ENCODE measurements at regions not wholly inside any gene's neighbourhood (a gene's known extent, or its start where the extent isn't known, plus 50 kb on each side); places are given as distances from the start of the nearest gene placed in this dataset.

GRCh38 chr12:39047539-39048262 is 142.3 kb upstream of the CPNE8 start:
- DNase-seq: no peak

GRCh38 chr12:39044754-39045153 is 139.4 kb upstream of the CPNE8 start:
- no peak for DNase-seq

GRCh38 chr12:39043424-39043822 is 138.0 kb upstream of the CPNE8 start:
- DNase-seq: no peak

GRCh38 chr12:39040275-39040674 is 134.9 kb upstream of the CPNE8 start:
- DNase-seq: no peak

GRCh38 chr12:39037115-39037514 is 131.7 kb upstream of the CPNE8 start:
- DNase-seq: no peak

- DNase-seq: no peak
Observed at GRCh38 chr12:39036105-39036504, 130.7 kb upstream of the CPNE8 start.

- no peak for DNase-seq
Observed at GRCh38 chr12:39033782-39034181, 128.4 kb upstream of the CPNE8 start.

GRCh38 chr12:39032448-39032847 is 127.1 kb upstream of the CPNE8 start:
- no peak for DNase-seq

- no peak for DNase-seq
Observed at GRCh38 chr12:39032034-39032433, 126.6 kb upstream of the CPNE8 start.

GRCh38 chr12:39028382-39028781 is 123.0 kb upstream of the CPNE8 start:
- DNase-seq: no peak

- no peak for DNase-seq
Observed at GRCh38 chr12:39012870-39013269, 107.5 kb upstream of the CPNE8 start.

GRCh38 chr12:39011166-39011565 is 105.8 kb upstream of the CPNE8 start:
- DNase-seq: no peak

- no peak for DNase-seq
Observed at GRCh38 chr12:39010406-39010805, 105.0 kb upstream of the CPNE8 start.

GRCh38 chr12:39007619-39008018 is 102.2 kb upstream of the CPNE8 start:
- no peak for DNase-seq

GRCh38 chr12:39006286-39006685 is 100.9 kb upstream of the CPNE8 start:
- DNase-seq: no peak

GRCh38 chr12:39005671-39006070 is 100.3 kb upstream of the CPNE8 start:
- no peak for DNase-seq

- DNase-seq: no peak
Observed at GRCh38 chr12:39003541-39004155, 98.3 kb upstream of the CPNE8 start.

- DNase-seq: no peak
Observed at GRCh38 chr12:39000370-39000769, 95.0 kb upstream of the CPNE8 start.

- DNase-seq: no peak
Observed at GRCh38 chr12:38998887-38999482, 93.6 kb upstream of the CPNE8 start.

GRCh38 chr12:38995249-38995648 is 89.9 kb upstream of the CPNE8 start:
- no peak for DNase-seq

GRCh38 chr12:38985961-38986360 is 80.6 kb upstream of the CPNE8 start:
- no peak for DNase-seq

- DNase-seq: no peak
Observed at GRCh38 chr12:38984388-38984787, 79.0 kb upstream of the CPNE8 start.

GRCh38 chr12:38983117-38983571 is 77.8 kb upstream of the CPNE8 start:
- no peak for DNase-seq

Measured in muscle of back (tissue), 3 donors.